EH (cell line): ENCODE measurements at regions not wholly inside any gene's neighbourhood (a gene's known extent, or its start where the extent isn't known, plus 50 kb on each side); places are given as distances from the start of the nearest gene placed in this dataset.

Source experiments
- DNase-seq: peaks from one replicate; pipeline ENCODE4 v3.0.0-alpha.2; 2015; ENCODE audit warnings: low read depth

GRCh38 chr5:8857051-8857450 is 688.8 kb downstream of the SEMA5A start:
- peak; percentile 69 for DNase-seq

GRCh38 chr5:8861764-8862163 is 684.1 kb downstream of the SEMA5A start:
- no peak for DNase-seq

- peak; percentile 62 for DNase-seq
These were observed 681.8 kb downstream of the SEMA5A start for GRCh38 chr5:8864053-8864452.

GRCh38 chr5:8865266-8865665 is 680.6 kb downstream of the SEMA5A start:
- no peak for DNase-seq

- no peak for DNase-seq
These were observed 680.0 kb downstream of the SEMA5A start for GRCh38 chr5:8865686-8866374.

- DNase-seq: peak; percentile 21
These were observed 677.6 kb downstream of the SEMA5A start for GRCh38 chr5:8868283-8868682.

- DNase-seq: no peak
These were observed 675.9 kb downstream of the SEMA5A start for GRCh38 chr5:8869932-8870331.

- no peak for DNase-seq
These were observed 675.4 kb downstream of the SEMA5A start for GRCh38 chr5:8870349-8870958.

GRCh38 chr5:8870959-8871355 is 674.9 kb downstream of the SEMA5A start:
- DNase-seq: no peak

GRCh38 chr5:8871446-8871845 is 674.4 kb downstream of the SEMA5A start:
- no peak for DNase-seq

GRCh38 chr5:8875722-8876121 is 670.2 kb downstream of the SEMA5A start:
- no peak for DNase-seq

GRCh38 chr5:8879248-8879647 is 666.6 kb downstream of the SEMA5A start:
- DNase-seq: no peak

GRCh38 chr5:8884029-8884428 is 661.8 kb downstream of the SEMA5A start:
- DNase-seq: peak; percentile 13

GRCh38 chr5:8892926-8893325 is 652.9 kb downstream of the SEMA5A start:
- DNase-seq: no peak

- DNase-seq: no peak
These were observed 651.8 kb downstream of the SEMA5A start for GRCh38 chr5:8894031-8894430.

- no peak for DNase-seq
These were observed 650.8 kb downstream of the SEMA5A start for GRCh38 chr5:8895062-8895461.

- DNase-seq: no peak
These were observed 650.3 kb downstream of the SEMA5A start for GRCh38 chr5:8895599-8895998.

GRCh38 chr5:8897316-8897715 is 648.6 kb downstream of the SEMA5A start:
- no peak for DNase-seq

- peak; percentile 88 for DNase-seq
These were observed 640.9 kb downstream of the SEMA5A start for GRCh38 chr5:8905021-8905420.

GRCh38 chr5:8906303-8906967 is 639.4 kb downstream of the SEMA5A start:
- peak; percentile 78 for DNase-seq

- DNase-seq: peak; percentile 88
These were observed 638.6 kb downstream of the SEMA5A start for GRCh38 chr5:8907168-8907868.

- peak; percentile 44 for DNase-seq
These were observed 637.7 kb downstream of the SEMA5A start for GRCh38 chr5:8908055-8908683.
